RWPE1 (cell line): ENCODE measurements at regions not wholly inside any gene's neighbourhood (a gene's known extent, or its start where the extent isn't known, plus 50 kb on each side); places are given as distances from the start of the nearest gene placed in this dataset.

Source experiments
- CTCF ChIA-PET: fragments of 350-600 bp; sonication (Branson Sonifier 250); formaldehyde crosslinking; extraction: SDS; loops from one replicate; lab custom pipeline; 2021; lab: Yijun Ruan, JAX
- POLR2A ChIA-PET: fragments of 400-600 bp; formaldehyde crosslinking; extraction: SDS; loops from one replicate; lab custom pipeline; 2020; ENCODE audit warnings: antibody characterized with exemption; ENCODE audit not compliant: low non-redundant PET; lab: Yijun Ruan, JAX
- DNase-seq: peaks from one replicate; pipeline ENCODE4 v3.0.0; 2012; ENCODE audit warnings: low spot score
- H3K27ac ChIP-seq: fragments of 450-650 bp; 2 replicates; pipeline ENCODE4 v1.5.1; 2017
- CTCF ChIP-seq: fragments of 450-650 bp; conservative IDR thresholded peaks from 2 replicates; pipeline ENCODE4 v1.5.1; 2017; ENCODE audit warnings: low read depth, mild to moderate bottlenecking

- no peak for DNase-seq
- no peak overlapping the region for H3K27ac ChIP-seq
- ChIA-PET CTCF (no interaction called here), POLR2A (no interaction called here)
- TF ChIP-seq CTCF, result no peak
These were observed 148.9 kb downstream of the BRD1 start for GRCh38 chr22:49678842-49679170.

- no peak for TF ChIP-seq CTCF
- POLR2A ChIA-PET, result no interaction called here
- CTCF ChIA-PET, result no interaction called here
- no peak for DNase-seq
- H3K27ac ChIP-seq, result no peak overlapping the region
These were observed 149.4 kb downstream of the BRD1 start for GRCh38 chr22:49678137-49678841.

- no peak for TF ChIP-seq CTCF
- ChIA-PET POLR2A (no interaction called here), CTCF (no interaction called here)
- no peak overlapping the region for H3K27ac ChIP-seq
- no peak for DNase-seq
These were observed 150.2 kb downstream of the BRD1 start for GRCh38 chr22:49677495-49677889.

GRCh38 chr22:49676783-49677494 is 150.7 kb downstream of the BRD1 start:
- POLR2A ChIA-PET, result no interaction called here
- no peak overlapping the region for H3K27ac ChIP-seq
- no peak for TF ChIP-seq CTCF
- DNase-seq, result no peak
- CTCF ChIA-PET, result no interaction called here

GRCh38 chr22:49676230-49676629 is 151.4 kb downstream of the BRD1 start:
- CTCF ChIA-PET, result interaction anchor here (0.6 kb wide), 1 partner anchor 591 kb away, joined by 3 read pairs; no protein-coding TSS in a partner anchor
- POLR2A ChIA-PET, result no interaction called here

GRCh38 chr22:49674479-49675050 is 153.1 kb downstream of the BRD1 start:
- ChIA-PET CTCF (no interaction called here), POLR2A (no interaction called here)
- no peak for DNase-seq
- TF ChIP-seq CTCF, result no peak
- no peak overlapping the region for H3K27ac ChIP-seq

More at GRCh38 chr22:49676230-49676629, 151.4 kb downstream of the BRD1 start:
- TF ChIP-seq CTCF, result no peak
- H3K27ac ChIP-seq, result no peak overlapping the region
- no peak for DNase-seq
